Hematopoietic multipotent progenitor cell treated with erythropoietin and hydrocortisone succinate and interleukin-3 and kit ligand, for 15 days (in vitro differentiated cells): ENCODE measurements at regions not wholly inside any gene's neighbourhood (a gene's known extent, or its start where the extent isn't known, plus 50 kb on each side); places are given as distances from the start of the nearest gene placed in this dataset.
"Not testable (repeated sequence)": the region's sequence is repeated elsewhere in the genome, so short reads cannot be mapped to it uniquely, and the experiment has no call there.

ENCODE experiments used
- DNase-seq: peaks from one replicate; pipeline ENCODE4 v3.0.0-alpha.2; 2015; ENCODE audit warnings: low spot score

DNA sequence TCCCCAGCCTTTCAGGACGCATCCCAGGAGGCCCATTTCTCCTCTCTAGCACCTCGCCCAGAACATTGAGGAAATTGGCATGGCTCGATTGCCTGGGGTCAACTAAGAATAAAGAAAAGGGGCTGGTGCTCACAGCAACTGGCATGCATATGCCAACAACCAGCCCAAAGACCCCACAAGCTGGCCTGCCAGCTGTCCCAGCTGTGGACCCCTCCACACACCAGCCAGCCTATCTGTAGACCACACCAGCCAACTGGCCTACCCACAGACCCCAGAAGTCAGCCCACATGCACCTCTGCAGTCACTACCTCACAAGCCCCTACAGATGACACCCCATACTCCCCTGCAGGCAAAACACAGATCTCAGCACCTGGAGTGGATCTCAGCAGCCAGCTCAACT lies 123.8 kb upstream of the ID2 start:
- no peak for DNase-seq

DNA sequence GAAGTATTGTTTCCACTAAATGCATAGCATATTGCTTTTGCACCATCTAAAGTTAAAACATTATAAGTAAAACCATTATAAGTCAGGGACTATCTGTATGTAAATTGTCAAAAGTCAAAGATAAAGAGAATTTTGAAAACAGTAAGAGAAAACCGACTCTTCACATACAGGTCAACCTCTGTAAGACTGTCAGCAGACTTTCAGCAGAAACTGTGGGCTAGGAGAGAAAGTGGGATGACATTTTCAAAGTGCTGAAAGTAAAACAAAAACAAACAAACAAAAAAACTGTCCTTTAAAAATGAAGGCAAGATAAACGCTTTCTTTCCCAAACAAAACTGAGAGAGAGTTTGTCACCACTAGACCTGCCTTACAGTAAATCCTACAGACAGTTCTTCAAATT lies 122.9 kb upstream of the ID2 start:
- DNase-seq, result no peak

DNA sequence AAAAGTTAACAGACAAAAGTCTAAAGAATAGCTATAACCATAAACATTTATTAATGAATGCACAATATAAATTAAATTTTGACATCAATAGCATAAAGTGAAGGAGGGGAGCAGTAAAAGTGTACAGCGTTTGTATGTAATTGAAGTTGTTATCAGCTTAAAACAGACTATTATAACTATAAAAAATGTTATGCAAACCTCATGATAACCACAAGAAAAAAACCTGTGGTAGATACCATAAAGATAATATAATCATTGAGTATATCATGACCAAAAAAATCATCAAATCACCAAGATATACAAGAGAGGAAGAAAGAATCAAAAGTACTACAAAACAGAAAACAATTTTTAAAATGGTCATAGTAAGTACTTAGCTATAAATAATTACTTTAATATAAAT lies 122.1 kb upstream of the ID2 start:
- DNase-seq, result no peak

DNA sequence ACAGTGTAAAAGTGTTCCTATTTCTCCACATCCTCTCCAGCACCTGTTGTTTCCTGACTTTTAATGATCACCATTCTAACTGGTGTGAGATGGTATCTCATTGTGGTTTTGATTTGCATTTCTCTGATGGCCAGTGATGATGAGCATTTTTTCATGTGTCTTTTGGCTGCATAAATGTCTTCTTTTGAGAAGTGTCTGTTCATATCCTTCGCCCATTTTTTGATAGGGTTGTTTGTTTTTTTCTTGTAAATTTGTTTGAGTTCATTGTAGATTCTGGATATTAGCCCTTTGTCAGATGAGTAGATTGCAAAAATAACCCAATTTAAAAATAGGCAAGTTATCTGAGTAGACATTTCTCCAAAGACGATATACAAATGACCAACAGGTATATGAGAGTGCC lies 120.2 kb upstream of the ID2 start:
- not testable (repeated sequence) for DNase-seq

DNA sequence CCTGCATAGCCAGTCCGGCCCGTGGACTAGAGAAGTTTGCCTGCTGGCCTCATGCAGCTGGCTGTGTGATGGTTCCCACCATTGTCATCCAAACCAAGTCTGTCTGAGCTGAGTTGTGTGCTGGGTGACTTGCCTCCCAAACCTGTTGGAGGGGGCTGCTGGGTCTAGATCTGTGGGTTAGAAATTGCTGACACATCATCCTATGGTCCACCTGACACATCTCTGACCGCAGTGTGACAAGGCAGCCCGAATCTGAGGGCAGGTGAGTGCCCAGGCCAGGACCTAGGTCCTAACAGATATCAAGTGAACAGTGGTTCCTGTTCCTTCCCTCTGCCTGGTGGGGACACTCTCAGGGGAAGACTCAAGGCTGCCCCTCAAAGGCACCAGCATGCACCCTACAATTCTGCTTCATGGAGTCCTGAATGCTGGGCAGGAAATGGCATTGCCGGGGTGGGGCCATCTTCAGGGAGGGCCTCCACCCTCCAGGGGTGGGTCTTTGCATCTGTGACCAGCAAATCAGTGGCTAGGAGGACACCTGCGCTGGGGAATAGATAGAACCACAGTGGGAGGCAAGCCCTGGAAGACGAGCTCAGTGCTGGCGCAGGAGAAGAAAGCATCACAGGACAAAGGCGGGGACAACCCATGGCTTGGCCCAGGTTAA lies 117.9 kb upstream of the ID2 start:
- no peak for DNase-seq

DNA sequence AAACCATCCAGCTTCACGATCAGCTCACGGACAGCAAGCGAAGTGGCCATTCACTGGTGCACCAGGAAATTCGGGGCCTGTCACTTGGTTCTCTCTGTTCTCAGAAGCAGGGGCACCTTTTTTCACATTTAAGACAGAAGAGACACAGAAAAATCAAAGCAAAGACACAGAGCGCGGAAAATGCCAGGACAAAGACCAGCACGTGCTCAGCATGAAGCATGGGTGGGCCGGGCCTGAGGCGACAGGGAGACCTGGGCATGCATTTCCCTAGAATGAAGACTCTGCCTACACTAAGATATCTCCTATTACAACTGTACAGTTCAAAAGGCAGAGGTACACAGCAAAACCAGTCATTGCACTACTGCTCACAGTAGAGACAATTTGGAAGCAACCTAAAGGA lies 117.4 kb upstream of the ID2 start:
- DNase-seq, result no peak

DNA sequence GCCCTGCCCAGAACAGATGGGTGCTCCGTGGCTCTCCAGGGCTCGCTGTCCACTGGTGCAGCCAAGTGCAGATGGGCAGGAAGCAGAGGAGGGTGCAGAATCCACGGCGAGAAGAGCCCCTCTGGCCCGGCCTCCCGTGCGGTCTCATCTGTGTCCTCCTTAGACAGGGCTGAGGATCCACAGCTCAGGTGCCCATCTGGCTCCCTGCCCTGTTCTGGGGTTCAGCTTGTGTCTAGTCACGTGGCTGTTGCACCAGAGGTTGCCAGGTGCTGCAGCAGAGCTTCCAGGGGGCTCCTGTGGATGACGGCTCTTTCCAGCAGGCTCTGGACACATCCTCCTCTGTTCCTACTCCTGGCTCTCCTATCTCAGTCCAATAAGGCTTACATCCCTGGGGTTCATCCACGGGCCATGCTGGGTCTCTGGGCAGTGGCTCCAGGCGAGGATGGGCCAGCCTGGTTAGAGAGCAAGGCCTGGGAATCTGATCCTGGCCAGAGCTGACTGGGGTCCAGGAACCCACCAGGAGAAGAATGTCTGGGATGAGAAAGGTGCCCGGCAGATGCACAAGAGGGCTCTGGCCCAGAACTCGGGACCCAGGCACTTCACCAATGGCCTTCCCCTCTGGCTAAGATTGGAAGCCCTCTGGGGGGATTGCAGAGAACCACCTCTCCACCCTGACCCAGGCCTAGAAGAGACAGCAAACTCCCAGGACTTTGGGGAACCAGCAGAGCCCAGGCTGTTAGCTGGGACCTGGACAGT lies 116.3 kb upstream of the ID2 start:
- DNase-seq, result no peak

DNA sequence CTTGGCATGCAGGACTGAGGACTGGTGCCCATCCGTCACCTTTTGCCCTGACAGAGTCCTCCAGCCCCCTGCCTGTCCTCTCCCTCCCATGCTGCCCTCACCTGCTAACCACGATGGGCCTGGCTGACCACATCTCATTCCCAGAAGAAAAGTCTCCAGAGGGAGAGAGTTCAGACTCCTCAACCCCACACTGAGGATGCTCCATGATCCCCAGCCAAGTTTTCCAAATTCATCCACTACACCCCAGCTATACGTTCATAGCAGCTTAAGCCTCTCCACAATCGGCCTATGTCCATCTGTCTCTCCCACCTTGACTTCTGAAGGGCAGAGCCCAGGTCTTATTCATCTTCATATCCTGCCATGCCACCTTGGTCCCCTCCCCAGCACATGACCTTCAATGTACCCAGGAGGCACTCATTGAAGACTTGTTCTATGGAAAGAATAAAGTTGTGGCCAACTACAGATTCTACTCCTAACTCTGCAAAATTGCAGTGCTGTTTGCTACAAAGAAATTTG lies 115.6 kb upstream of the ID2 start:
- DNase-seq, result no peak

DNA sequence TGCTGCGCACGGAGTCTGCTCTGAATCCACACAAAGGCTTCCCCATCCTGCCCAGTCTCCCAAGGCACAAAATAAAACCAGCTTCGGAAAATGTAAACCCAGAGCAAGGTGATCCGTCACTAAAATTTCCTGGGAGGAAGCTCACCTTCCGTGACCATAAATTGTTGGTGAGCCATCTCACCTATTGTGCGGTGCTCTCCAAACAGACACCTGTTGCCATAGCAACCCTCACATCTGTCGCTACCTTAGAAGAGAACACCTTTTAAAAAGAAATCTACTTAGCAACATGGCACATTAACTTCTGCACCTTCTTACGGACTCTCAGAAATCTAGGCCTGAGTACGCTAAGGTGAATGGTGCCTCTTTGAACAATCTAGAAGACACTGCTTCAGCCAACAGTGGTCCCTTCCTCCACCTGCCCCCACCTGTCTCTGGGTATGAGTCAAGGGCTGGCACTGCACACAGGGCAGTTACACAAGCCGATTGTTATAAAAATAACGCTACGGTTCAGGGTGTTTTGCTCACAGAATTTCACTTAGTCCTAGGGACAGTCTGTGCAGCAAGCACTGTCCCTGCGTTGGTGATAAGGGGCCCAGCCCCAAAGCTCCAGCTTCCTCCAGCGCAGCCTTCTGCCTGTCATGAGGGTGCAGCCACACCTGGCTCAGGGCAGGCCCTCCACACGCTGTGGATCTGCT lies 114.9 kb upstream of the ID2 start:
- no peak for DNase-seq

DNA sequence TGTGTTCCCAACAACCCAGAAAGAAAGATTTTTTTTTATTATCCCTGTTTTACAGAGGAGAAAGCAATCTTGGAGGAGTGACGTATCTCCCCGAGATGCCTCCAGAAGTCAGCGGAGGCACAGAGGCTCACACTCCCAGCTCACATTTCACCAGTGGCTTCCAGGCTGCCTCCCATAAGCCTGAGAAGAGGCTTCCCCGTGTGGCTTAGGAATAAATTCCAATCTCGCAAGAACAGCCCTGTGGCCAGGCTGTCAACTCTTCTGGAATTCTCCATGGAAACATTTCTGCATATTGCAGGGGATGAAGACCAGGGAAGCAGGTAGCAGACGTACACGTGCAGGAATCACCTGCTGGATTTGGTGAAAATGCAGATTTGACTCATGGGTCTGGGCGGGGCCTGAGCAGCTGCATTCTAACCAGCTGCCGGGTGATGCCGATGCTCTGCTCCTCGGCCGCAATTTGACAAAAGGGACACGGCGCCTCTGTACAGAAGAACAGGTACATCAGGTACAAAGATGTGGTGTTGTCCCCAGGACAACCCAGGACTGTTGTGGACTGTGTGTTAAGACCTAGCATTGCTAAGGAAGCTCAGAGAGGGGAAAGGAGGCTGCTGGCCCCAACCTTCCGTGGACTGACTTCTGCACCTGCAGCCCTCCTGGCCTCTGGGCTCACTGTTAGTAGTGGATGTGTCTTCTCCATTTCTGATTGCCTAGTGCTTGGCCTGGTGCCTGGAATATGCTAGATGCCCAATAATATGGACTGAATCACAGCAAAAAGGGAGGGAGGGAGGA lies 114.2 kb upstream of the ID2 start:
- DNase-seq, result no peak

DNA sequence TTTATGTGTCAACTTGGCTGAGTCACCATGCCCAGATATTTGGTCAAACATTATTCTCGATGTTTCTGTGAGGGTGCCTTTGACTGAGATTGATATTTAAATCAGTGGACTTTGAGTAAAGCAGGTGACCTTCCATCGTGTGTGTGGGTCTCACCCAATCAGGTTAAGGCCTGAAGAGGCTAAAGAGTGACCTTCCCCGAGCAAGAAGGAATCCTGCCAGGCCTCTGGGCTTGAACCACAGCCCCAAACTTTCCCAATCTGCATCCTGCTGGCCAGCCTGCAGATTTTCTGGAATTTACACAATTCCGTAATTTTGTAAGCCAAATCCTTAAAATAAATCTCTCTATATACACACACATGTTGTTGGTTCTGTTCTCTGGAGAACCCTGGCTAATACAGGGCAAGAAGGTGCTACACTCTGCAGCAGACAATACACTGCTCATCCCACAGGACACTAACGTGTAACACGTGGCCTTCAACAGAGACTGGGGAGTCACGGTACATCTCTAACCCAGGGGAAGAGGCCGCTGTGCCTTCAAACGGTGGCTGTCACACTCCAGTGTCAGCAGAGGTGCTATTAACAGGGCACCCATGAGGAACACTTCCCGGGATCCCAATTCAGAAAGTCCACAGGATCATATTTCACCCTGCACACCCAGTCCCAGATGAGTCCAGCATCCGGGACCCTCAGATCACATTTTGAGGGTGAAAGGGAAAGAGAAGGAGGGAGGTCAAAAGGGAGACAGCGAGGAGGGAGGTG lies 113.1 kb upstream of the ID2 start:
- no peak for DNase-seq

DNA sequence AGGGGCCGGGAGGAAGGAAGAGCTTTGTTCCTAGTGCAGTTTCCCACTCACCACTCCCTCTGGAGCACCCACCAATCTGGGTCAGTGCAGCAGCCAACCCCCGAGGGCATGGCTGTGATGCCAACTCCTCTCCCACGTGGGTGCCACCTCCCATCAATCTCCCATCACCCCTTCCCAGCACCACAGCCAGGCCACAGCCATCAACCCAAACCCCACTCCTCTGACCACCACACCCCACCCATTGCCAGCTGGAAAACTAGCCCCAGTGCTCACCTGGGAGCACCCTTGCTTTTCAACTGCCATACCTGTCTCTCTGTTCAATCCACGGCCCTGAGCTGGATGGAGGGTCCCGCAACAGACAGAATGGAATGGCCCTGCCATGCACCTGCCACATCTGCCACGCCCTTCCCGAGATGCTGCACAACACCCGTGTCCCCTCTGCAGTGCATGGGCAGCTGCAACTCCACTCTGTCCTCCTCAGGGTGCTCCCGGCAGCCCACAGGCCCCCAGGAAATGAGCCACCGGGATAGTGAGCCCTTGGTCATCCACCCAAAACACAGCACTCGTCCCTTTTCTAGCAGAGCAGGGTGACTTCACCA lies 112.4 kb upstream of the ID2 start:
- DNase-seq, result no peak

DNA sequence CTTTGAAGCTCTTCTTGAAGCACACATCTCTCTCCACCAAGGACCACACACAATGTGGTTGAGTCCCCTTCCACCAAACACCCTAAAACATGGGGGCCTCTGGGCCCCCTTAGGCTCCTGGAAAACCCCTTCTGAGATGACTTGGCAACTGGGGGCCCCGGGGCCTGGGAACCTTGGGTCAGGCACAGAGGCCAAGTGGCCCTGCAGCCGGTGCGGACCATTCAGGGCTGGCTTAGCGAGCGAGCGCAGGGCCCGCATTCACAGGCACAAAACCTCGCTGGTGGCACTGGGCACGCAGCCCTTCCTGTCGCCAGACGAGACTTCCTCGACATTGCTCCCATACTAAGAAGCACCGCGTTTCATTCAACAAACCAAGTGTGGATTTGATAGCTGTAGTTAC lies 111.2 kb upstream of the ID2 start:
- DNase-seq, result no peak

DNA sequence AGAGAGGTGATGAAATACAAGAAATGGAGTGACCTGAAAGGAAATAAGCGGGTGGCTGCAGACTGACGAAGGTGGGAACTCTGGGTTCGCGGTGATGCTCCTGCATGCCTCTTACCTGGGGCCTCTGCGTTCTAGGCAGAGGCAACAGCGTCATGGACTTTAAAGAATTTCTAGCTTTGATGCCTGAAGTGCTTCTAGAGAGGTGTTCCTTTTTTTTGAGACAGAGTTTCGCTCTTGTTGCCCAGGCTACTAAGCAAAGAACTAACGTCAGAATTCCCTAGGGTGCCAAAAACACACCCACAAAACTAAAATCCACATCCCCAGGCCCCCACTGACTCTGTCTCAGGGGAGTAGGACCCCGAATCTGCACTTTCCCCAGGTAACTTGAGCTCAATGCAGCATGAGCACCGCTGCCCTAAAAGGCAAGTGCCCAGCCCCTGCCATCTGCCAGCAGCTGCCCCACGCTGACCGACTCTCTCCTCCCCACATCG lies 110.5 kb upstream of the ID2 start:
- no peak for DNase-seq

DNA sequence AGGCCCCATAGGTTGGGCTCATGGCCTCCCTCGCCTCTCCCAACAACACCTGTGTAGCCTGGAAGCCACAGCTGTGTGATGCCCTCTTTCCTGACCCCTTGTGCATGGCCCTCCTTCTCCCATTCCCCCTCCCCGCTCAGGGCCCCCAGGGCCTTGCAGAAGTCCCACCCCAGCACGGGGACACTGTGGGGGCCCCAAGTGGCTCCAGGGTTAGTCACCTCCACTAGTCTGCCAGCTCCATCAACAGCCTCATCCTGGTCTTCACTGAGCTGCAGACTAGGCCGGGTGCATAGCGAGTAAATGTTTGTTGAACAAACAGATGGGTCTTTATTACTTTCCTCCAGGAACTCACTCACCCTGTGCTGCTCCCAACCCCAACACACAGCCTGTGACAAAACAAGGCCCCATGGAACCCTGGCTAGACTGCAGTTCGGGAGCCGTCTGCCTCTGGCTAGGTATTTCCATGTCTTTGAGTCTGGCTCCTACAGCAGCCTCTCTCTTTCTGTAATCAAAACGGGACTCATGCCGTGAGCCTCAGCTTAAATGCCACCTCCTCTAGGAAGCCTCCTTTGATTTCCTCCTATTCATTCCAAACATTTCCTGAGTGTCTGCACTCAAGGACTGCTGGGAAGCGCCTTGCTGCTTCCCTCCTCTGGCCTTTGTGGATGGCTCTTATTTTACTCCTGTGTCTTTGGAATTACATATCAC lies 109.9 kb upstream of the ID2 start:
- no peak for DNase-seq

DNA sequence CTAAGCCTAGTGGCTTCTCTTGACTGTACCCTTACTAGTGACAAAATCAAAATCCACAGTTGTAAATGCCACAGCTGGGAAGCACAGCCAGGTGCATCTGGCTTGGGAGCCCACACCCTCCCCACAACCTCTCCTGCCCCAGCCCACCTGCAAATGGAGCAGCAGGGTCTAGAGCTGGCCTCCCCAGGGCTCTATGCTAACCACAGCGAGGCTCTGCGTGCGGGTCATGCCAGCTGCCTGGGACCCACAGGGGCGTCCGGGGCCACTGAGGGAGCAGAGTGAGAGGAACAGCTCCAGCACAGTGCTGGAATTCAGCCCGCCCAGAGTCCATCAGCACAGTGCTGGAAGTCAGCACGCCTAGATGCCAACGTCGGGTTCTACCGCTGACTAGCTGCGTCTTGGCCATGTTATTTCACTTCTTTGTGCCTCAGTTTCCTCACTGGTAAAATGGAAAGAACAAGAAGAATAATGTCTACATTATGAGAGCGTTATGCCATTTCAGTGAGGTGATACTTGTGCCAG lies 109.1 kb upstream of the ID2 start:
- DNase-seq, result no peak

DNA sequence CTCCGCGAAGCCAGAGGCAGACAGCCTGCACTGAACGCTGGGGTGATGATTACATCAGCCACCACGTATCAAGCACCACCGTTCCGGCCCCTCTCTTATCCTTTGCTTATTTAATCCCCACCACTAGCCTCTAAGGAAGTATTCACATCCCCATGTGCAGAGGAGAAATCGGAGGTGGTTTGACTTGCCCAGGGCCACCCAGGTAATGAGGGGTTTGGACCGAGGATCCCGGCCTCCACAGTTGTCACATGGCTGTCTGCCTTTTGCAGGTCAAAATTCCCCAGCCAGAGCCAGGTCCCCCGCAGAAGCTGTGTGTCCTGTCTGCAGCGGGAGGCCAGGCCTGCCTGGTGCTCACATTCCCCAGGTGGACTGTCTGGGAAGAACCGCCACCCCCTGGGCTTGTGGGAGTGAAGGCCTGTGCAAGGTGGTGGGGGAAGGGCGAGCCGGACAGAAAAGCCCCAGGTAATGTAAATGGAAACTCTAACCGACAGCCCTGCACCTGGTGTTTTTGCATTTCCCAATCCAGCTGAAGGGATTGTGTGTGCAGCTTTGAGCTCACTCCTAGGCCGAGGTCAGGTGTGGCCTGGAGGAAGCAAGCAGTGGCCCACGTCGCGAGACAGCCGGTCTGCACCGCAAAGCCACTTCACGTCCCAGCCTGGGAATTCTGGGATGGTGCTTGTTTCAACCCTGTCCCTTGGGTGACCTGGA lies 108.5 kb upstream of the ID2 start:
- DNase-seq, result no peak

DNA sequence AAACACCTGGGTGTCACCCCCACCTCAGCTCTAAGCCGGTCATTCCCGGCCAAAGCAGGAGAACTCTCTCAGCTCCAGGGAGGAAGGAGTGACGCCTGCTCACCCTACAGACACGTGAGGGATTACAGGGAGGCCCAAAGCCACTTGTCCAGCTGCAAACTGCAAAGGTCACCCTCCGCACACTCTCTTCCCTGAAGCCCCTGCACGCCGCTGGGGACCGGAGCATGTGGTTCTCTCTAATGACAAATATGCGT lies 108.0 kb upstream of the ID2 start:
- no peak for DNase-seq

DNA sequence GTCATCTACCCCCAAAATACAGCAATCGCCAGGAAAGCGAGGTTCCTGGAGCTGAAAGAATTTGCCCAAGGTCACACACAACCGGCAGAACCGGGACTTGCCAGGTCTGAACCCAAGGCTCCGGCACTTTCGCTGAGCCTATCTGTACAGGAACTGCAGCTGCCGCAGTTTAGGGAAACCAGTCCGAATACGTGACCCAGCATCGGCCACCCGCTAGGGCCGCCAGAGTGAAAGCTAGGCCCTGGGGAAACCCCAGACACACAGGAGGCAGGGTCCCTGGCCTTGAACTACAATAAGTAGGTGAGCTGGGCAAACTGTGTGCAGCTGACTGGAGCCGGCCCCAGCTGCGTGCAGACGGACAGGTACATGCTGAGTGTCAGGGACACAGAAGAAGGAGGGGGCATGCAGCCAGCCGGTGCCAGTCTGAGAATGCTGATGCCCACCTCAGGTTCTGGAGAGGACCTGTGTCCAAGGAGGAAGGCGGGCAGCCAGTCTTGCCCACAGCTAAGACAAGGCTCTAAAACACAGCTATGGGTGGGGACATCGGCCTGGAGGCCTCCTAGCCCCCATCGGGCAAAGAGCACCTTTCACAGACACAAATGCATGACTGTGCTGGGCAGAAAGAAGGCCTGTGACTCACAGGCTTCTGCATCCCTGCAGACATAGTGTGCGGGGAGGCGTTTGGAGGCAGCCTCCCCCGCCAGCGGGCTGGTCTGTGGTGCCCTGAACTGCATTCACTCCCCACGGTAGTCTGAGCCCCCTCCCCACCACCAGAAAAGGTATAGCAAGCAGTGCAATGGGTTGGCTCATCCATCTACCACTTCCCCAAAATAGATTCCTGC lies 107.4 kb upstream of the ID2 start:
- DNase-seq, result no peak
